ENCODE measurements at regions not wholly inside any gene's neighbourhood (a gene's known extent, or its start where the extent isn't known, plus 50 kb on each side); places are given as distances from the start of the nearest gene placed in this dataset.

DNA sequence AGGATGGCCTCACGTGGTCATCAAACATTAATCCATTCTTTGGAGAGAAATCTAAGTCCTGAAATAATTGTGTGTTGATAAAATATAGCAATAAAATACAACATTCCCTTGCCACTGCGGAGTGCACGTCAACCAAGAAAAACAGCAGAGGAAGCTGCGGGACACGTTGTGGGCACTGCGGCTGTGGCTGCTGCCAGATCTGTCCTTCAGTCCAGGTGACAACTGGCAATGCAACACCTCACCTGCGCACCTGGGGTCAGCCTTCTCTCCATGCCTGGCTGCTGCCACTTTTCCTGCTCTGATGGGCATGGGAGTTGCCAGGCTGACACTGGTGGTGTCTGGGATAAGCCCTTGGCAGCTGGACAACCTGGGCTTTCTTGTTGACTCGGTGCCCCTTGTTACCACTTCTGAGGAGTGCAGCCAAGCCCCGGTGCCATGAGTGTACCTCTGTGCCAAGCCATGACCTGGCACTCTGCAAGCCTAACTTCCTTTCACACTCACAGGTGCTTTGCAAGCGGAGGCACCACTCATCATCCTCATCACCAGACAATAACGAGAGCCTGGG is 251.6 kb upstream of the TSHZ3 start:
- TF ChIP-seq, protein P1, sequence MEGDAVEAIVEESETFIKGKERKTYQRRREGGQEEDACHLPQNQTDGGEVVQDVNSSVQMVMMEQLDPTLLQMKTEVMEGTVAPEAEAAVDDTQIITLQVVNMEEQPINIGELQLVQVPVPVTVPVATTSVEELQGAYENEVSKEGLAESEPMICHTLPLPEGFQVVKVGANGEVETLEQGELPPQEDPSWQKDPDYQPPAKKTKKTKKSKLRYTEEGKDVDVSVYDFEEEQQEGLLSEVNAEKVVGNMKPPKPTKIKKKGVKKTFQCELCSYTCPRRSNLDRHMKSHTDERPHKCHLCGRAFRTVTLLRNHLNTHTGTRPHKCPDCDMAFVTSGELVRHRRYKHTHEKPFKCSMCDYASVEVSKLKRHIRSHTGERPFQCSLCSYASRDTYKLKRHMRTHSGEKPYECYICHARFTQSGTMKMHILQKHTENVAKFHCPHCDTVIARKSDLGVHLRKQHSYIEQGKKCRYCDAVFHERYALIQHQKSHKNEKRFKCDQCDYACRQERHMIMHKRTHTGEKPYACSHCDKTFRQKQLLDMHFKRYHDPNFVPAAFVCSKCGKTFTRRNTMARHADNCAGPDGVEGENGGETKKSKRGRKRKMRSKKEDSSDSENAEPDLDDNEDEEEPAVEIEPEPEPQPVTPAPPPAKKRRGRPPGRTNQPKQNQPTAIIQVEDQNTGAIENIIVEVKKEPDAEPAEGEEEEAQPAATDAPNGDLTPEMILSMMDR (IDR thresholded peaks at IDR 0.05): no peak
- TF ChIP-seq POLR2A (IDR thresholded peaks at IDR 0.05): no peak
